ENCODE measurements at regions not wholly inside any gene's neighbourhood (a gene's known extent, or its start where the extent isn't known, plus 50 kb on each side); places are given as distances from the start of the nearest gene placed in this dataset.

DNA sequence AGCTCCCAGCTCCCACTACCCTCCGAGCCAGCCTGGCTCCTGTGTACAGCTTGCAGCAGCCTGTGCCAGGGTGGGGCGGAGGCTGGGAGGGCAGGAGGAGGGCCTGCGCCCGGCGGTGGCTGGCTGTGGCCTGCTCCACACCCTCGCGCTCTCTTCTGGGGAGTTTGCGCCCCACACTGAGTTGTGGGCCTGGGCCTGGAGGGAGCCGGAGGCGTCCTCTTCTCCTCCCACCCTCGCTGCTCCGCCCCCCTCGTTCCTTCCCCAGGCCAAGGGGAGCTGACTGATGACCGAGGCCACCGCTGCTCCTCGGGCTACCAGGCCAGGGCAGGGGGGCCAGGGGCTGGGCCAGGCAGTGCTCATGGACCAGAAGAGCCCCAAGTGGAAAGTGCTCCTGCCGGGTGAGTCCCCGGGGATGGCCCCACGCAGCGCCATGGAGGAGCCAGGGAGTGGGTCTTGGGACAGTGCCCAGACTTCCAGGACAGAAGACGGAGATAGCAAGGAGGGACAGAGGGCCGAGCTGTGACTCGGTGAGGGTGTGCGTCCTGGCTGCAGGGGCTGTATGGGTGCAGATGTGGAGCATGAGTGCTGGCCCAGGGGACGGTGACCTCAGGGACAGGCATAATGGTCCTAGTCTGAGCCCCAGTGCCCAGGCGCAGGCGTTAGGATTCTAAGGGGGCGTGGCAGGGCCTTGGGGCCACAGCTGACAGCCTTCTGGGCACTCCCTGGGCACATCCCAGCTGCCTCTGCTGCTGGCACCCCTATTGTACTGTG lies 242.1 kb upstream of the GSE1 start:
- DNase-seq, result peak in 11 of 56 donors; percentile 11 to 44 (median 26)

DNA sequence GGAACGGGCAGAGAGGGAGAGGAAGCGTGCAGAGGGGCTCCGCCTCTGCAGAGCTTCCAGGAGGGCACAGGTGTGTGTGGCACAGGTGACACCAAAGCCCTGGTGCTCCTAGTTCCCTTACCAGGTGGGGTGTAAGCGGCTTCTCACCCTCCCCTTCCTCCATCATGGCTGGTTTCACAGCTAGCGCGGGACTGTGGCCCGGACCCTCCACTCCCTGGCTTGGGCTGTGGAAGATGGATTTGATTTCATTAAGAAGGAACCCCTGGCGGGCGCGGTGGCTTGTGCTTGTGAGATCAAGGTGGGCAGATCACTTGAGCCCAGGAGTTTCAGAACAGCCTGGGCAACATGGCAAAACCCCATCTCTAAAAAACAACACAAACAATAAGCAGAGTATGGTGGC lies 241.2 kb upstream of the GSE1 start:
- no peak for DNase-seq

DNA sequence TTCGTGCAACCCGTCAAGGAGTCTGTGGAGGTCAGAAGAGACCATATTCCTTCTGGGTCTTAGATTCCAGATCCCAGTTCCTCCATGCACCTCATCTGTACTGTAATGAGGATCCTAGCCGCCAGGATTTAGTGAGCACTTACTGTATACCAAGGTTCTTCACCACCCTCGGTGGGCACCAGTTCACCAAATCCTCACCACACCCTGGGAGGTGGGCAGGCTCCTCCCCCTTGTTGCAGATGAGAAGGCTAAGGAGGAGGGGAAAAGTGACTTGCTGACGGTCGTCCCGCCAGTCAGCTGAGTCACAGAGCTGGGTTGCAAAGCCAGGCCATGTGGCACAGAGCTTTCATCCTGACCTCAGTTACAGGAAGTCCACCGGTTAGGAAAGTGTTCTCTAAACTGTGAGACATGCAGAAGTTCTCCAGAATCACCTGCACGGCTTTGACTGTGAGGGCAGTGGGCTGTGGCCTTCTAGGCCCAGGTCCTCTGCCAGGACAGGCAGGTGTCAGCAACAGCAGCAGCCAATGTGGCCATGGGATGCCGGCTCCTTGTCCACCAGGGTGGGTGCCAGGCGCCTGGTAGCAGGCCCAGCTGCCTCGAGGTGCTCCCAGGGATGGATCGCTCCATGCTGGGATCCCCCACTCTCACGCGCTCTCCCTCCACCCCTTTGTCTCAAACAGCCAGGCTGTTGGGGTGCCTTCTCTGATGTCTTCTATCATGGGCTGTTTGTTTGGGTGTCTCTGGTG lies 240.3 kb upstream of the GSE1 start:
- DNase-seq, result no peak

GRCh38 chr16:85373741-85374570 lies 239.2 kb upstream of the GSE1 start:
- DNase-seq, result no peak

DNA sequence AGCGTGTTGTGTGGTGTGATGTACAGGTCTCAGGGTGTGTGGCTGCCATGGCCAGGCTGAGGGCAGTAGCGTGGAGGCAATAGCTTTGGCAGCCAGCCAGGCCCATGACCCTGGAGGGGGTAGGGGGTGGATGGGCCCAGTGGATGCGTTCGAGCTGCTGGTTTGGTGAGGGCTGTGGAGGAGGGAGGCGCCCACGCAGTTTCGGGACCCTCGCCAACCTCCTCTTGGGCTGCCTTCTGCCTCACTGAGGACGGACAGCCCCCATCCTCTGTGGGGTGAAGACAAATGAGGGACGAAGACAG lies 238.6 kb upstream of the GSE1 start:
- no peak for DNase-seq

DNA sequence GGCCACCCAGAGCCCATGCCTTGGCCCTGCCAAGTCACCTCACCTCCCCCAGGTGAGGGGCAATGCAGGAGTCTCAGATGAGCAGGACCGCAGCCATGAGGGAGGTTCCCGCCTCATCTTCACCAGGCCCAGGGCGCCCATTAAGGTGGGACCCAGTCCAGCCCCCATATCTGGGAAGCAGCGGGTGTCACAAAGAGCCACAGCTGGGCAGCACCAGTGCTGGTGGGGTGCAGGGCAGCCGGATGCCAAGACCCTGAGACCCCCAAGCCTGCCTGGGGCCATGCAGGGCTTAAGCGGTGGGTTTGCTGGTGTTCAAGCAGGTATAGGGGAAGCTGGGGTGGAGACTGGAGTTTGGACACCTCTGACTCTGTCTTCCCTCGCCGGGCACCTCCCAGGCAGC lies 237.8 kb upstream of the GSE1 start:
- no peak for DNase-seq

DNA sequence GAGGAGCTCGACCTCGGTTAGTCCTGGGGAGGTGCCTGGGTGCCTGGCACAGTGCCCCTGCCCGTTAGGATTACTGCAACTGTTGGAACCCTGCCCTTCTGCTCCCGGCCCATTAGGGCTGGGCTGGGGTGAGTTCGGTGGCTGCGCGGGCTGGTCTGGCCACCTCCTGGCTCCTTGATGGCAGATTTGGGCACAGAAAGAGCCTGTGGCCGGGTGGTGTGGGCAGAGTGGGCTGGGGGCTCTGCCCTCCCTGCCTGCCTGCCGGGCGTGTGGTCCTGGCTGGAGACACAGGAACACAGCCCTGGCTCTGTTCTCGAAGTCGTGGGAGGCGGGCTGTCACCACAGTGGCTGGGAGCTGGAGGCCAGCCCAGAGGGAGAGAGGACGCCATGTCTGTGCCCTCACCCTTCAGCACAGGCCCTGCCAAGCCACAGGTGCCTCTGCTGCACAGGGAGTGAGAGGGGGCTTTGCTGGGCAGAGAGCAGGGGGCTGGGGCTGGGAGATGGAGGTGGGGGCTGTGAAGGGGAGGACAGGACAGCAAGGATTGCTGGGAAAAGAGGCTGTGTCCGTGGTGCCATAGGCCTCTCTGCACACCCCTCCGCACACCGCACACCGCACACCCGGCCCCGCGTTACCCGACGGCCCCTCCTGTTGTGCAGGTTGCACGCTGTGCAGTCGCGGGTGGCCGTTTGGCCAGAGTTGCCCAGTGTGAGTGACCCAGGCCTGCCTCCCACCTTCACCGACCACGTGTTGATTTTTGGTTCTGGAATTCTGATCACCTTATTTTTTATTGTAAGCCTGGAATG lies 236.6 kb upstream of the GSE1 start:
- peak in 51 of 56 donors; percentile 6 to 81 (median 47) for DNase-seq

- DNase-seq, result peak in 2 of 56 donors; percentile 12 to 38
Observed at GRCh38 chr16:85377388-85378144, 235.6 kb upstream of the GSE1 start.

DNA sequence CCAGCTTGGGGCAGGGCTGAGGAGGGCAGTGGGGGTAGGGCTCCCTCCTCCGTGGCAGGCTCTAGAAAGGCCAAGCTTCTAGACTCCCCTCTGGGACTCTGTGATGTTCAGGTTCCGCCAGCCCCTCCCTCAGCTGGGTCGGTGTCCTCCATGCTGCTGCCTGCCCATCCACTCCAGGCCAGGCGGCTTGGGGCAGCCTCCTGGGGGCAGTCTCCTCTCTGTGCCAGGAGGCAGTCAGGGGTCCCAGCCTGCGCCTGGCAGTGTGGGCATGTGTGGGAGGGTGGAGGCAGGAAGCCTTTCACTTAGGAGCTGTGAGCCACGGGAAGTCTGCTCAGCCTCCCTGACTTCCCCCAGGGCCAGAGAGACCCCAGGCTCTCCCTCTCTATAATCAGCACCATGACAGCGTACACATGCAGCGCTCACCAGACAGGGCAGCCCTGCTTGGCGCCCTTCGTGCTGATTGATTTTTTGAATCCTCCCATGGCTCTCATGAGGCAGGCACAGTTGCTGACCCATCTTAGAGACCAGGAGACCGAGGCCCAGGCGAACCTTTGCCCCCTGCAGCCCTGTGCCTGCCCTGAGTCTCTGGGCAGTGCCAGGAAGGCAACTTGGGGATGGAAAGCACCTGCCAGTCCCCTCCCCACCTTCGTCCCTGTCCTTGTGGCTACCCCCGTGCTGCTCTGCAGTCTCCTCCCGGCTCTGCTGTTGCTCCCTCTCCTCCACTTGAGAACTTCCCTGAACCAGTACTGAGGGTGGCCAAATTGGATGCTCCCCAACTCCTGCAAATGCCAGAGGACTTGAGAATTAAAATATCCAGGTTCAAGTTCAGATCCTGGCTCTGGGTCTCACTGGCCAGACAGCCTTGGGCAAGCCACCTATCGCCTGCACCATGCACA lies 234.7 kb upstream of the GSE1 start:
- no peak for DNase-seq

GRCh38 chr16:85379041-85380001 lies 233.8 kb upstream of the GSE1 start:
- DNase-seq, result no peak

DNA sequence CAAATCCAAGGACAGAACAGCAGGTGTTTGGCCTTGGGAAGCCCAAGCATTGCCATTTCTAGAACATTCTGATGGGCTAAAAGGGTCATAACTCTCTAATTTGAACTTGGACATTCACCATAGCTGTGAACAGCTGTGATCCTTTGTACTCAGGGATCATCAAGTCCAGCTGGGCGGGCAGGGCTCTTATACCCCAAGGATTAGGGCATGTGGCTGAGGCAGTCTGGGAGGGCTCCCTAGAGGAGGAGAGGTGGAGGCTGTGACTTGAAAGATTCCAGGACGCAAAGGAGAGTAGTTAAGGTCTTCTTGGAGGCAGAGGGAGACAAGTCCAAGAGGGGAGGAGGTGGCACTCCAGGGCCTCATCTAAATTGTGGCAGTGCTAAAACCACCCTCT lies 233.1 kb upstream of the GSE1 start:
- DNase-seq, result no peak

DNA sequence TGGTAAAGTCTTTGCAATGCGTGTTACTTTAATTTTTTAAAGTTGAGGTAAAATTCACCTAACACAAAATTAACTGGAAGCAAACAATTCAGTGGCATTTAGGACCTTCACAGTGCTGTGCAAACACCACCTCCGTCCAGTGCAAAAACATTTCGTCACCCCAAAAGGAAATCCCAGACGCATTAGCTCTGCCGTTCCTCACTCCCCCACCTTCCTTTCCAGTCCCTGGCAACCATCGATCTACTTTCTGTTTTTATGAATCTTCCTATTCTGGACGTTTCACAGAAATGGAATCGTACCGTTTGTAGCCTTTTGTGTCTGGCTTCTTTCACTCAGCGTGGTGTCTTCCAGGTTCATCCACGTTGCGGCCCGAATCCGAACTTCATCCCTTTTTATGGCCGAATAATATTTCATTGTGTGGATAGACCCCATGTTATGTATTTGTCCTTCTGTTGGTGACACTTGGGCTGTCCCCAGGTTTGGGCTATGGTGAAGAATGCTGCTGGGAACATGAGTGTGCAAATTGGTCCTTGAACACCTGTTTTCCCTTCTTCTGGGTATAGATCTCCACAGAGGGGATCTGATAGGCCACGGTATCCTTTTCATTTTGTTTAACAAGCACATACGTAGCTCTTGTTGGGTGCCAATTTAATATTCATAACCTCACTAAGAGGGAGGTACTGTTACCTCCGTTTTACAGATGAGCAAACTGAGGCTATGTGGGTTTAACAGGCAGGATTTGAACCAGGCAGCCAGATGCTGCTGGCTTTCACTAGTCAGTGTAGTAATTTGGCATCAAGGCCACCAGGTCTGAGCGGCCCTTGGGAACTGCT lies 232.0 kb upstream of the GSE1 start:
- DNase-seq, result no peak

- DNase-seq, result peak in 2 of 56 donors; percentile 18 to 39
Observed at GRCh38 chr16:85381738-85382592, 231.2 kb upstream of the GSE1 start.

GRCh38 chr16:85382717-85383118 lies 230.4 kb upstream of the GSE1 start:
- no peak for DNase-seq

DNA sequence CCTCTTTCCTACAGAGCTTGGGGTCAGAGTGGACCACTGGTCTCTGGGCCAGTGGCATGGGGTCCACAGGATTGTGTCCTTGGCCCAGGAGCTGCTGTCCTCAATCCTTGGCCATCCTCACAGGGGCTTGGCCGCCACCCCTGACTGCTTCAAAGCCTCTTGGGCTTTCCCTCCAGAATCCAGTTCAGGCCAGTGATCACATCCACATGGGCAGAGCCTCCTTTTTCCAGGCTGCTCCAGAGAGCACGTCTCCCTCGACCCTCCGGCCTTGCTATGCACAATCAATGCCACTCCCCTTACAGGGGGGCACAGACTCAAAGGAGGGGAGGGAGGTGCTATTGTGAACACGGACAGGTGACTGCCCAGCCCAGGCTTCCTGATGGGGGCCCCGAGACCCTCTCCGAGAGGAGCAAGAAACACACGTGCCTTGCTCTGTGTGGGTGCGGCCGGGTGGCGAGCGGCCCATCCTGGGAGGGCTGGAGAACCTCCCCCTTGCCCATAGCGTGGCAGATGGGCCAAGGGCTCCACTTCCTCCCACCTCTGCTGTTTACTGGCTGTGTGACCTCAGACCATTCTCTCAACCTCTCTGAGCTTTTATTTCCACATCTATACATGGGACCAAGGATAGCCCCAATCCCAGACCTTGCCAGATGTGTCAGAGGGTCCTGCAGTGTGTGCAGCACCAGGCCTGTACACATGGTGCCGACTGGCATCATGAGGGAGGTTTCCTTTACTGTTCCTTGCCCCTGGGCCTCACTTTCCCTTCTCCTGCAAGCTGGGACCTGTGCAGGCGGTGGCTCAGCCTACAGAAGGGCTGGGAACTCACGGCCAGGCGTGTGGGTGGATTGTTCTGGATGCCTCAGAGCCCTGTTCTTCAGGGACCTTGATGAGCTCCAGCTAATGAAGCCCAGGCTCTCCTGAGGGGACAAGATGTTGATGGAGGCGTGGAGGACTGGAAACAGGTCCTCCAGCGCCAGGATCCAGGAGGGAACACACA lies 229.0 kb upstream of the GSE1 start:
- no peak for DNase-seq
